ENCODE measurements at regions not wholly inside any gene's neighbourhood (a gene's known extent, or its start where the extent isn't known, plus 50 kb on each side); places are given as distances from the start of the nearest gene placed in this dataset.

DNA sequence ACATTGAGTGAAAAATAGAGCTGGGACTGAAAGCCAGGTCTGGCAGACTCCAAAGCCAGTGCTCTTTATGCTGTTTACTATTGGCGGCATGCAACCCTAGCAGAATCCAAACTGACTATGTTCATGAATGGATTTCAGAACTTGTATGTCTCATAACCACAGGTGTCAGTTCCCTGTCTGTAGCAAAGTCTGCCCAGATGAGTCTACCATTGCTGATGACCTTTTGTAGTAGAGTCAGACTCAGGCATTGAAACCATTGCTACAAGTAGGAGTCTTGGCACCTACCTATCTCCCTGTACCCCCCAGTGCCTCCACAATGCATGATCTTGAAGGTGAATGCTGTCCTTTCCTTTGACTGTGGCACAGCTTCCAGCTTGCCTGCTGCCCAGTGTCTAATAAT, 157.2 kb upstream of the ROPN1 start:
- TF ChIP-seq, protein P1, sequence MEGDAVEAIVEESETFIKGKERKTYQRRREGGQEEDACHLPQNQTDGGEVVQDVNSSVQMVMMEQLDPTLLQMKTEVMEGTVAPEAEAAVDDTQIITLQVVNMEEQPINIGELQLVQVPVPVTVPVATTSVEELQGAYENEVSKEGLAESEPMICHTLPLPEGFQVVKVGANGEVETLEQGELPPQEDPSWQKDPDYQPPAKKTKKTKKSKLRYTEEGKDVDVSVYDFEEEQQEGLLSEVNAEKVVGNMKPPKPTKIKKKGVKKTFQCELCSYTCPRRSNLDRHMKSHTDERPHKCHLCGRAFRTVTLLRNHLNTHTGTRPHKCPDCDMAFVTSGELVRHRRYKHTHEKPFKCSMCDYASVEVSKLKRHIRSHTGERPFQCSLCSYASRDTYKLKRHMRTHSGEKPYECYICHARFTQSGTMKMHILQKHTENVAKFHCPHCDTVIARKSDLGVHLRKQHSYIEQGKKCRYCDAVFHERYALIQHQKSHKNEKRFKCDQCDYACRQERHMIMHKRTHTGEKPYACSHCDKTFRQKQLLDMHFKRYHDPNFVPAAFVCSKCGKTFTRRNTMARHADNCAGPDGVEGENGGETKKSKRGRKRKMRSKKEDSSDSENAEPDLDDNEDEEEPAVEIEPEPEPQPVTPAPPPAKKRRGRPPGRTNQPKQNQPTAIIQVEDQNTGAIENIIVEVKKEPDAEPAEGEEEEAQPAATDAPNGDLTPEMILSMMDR (IDR thresholded peaks at IDR 0.05; ENCODE audit: low read depth, low read length, missing input control), result no peak
- TF ChIP-seq, protein P2, sequence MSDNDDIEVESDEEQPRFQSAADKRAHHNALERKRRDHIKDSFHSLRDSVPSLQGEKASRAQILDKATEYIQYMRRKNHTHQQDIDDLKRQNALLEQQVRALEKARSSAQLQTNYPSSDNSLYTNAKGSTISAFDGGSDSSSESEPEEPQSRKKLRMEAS (IDR thresholded peaks at IDR 0.05), result no peak
- TF ChIP-seq JUND (IDR thresholded peaks at IDR 0.05), result no peak

All from liver (tissue), 3 donors.